GM12864 (cell line): ENCODE measurements at regions not wholly inside any gene's neighbourhood (a gene's known extent, or its start where the extent isn't known, plus 50 kb on each side); places are given as distances from the start of the nearest gene placed in this dataset.
"Not testable (repeated sequence)": the region's sequence is repeated elsewhere in the genome, so short reads cannot be mapped to it uniquely, and the experiment has no call there.

Experiments
- DNase-seq: peaks from one replicate; pipeline ENCODE4 v3.0.0-alpha.2; 2011; ENCODE audit warnings: low read depth
- H3K4me3 ChIP-seq: 2 replicates; pipeline ENCODE4 v1.5.1; 2011; ENCODE audit warnings: mild to moderate bottlenecking, low read depth, low read length, control low read depth
- CTCF ChIP-seq: IDR thresholded peaks from 2 replicates; pipeline ENCODE4 v1.5.1; 2011; ENCODE audit warnings: low read depth, mild to moderate bottlenecking, moderate library complexity, low read length, control low read depth, inconsistent platforms; ENCODE audit errors: missing control alignments

DNA sequence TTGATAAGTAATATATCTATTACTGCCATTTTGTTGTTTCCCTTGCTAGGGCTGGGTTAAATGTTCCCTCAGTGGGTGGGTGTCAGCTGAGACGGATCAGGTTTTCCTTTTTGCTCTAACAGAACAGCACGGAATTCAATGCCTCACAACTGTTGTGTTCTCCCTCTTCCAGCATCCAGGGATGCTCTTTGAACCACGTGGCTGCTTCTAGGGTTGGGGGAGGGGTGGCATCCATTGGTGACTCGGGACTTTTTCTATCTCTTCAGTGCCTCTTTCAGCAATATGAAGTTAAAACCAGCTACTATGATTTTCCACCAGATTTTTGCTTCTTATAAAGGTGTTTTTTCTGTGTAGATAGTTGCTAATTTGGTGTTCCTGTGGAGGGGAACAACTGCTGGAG lies 884.9 kb upstream of the FOXG1 start:
- TF ChIP-seq CTCF: no peak
- DNase-seq: no peak

GRCh38 chr14:27886256-27886655 lies 880.3 kb upstream of the FOXG1 start:
- no peak for TF ChIP-seq CTCF
- H3K4me3 ChIP-seq: no peak overlapping the region
- DNase-seq: no peak

More for the DNA sequence above, 884.9 kb upstream of the FOXG1 start:
- no peak overlapping the region for H3K4me3 ChIP-seq

DNA sequence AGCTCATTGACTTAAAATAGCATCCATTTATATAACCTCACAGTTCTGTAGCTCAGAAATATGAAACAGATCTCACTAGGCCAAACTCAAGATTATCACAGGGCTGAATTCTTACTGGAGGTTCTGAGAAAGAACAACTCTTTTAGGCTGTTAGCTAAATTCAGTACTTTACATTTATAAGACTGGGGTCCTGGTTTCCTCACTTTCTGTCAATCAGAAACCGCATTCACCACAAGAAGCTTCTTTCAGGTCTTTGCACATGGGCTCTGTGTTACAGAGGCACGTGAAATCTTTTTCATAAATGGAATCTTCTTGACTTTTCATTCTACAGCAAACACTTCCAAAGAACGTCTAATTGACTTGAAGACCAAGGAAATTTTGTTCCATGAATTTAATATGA lies 876.3 kb upstream of the FOXG1 start:
- TF ChIP-seq CTCF: no peak
- DNase-seq: no peak
- H3K4me3 ChIP-seq: no peak overlapping the region

GRCh38 chr14:27908484-27908883 lies 858.1 kb upstream of the FOXG1 start:
- not testable (repeated sequence) for DNase-seq, H3K4me3 ChIP-seq

DNA sequence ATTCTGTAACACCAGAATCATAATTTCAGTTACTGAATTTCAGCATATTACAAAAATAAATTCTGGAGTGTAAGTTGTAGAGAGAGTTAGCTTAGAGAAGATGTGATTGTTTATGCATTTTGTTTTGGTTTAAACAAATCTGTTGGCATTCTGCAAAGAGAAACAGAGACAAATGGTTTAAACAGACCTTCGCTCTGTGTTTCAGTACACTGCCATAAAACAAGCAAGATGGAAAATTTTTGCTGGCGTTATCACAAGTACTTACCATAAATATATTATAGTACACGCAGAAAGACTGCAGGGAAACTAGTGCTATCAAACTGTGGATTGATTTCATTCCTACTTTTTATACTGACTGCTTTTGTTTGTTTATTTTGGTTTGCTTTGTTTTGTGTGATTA lies 850.3 kb upstream of the FOXG1 start:
- no peak for DNase-seq
- no peak overlapping the region for H3K4me3 ChIP-seq
- no peak for TF ChIP-seq CTCF

GRCh38 chr14:27917896-27918295 lies 848.7 kb upstream of the FOXG1 start:
- TF ChIP-seq CTCF: no peak
- DNase-seq: no peak
- H3K4me3 ChIP-seq: no peak overlapping the region

GRCh38 chr14:27927519-27927918 lies 839.1 kb upstream of the FOXG1 start:
- TF ChIP-seq CTCF: no peak
- no peak overlapping the region for H3K4me3 ChIP-seq
- no peak for DNase-seq
